ENCODE measurements at regions not wholly inside any gene's neighbourhood (a gene's known extent, or its start where the extent isn't known, plus 50 kb on each side); places are given as distances from the start of the nearest gene placed in this dataset.

- no peak for DNase-seq (ENCODE audit: low read depth)
- in situ Hi-C loops (cut with HindIII; ENCODE audit: low pct_unique_long_range_greater_than_20kb, low sequenced_read_pairs), result no loop called here
Measured at GRCh38 chrX:42943051-42943974, 165.3 kb upstream of the PPP1R2C start.

GRCh38 chrX:42944381-42944998, 166.5 kb upstream of the PPP1R2C start:
- no peak for DNase-seq (ENCODE audit: low read depth)
- in situ Hi-C loops (cut with HindIII; ENCODE audit: low pct_unique_long_range_greater_than_20kb, low sequenced_read_pairs), result no loop called here

GRCh38 chrX:42946544-42947194, 168.7 kb upstream of the PPP1R2C start:
- no peak for DNase-seq (ENCODE audit: low read depth)
- in situ Hi-C loops (cut with HindIII; ENCODE audit: low pct_unique_long_range_greater_than_20kb, low sequenced_read_pairs), result no loop called here

- no peak for DNase-seq (ENCODE audit: low read depth)
- in situ Hi-C loops (cut with HindIII; ENCODE audit: low pct_unique_long_range_greater_than_20kb, low sequenced_read_pairs), result no loop called here
Measured at GRCh38 chrX:42948723-42949657, 171.0 kb upstream of the PPP1R2C start.

GRCh38 chrX:42951747-42952146, 173.8 kb upstream of the PPP1R2C start:
- no peak for DNase-seq (ENCODE audit: low read depth)
- in situ Hi-C loops (cut with HindIII; ENCODE audit: low pct_unique_long_range_greater_than_20kb, low sequenced_read_pairs), result no loop called here

GRCh38 chrX:42952621-42953020, 174.7 kb upstream of the PPP1R2C start:
- no peak for DNase-seq (ENCODE audit: low read depth)
- in situ Hi-C loops (cut with HindIII; ENCODE audit: low pct_unique_long_range_greater_than_20kb, low sequenced_read_pairs), result no loop called here

- in situ Hi-C loops (cut with HindIII; ENCODE audit: low pct_unique_long_range_greater_than_20kb, low sequenced_read_pairs), result no loop called here
- DNase-seq (ENCODE audit: low read depth), result no peak
Measured at GRCh38 chrX:42954880-42955279, 176.9 kb upstream of the PPP1R2C start.

- in situ Hi-C loops (cut with HindIII; ENCODE audit: low pct_unique_long_range_greater_than_20kb, low sequenced_read_pairs), result no loop called here
- no peak for DNase-seq (ENCODE audit: low read depth)
Measured at GRCh38 chrX:42955349-42955748, 177.4 kb upstream of the PPP1R2C start.

- in situ Hi-C loops (cut with HindIII; ENCODE audit: low pct_unique_long_range_greater_than_20kb, low sequenced_read_pairs), result no loop called here
- DNase-seq (ENCODE audit: low read depth), result no peak
Measured at GRCh38 chrX:42967681-42968300, 189.8 kb upstream of the PPP1R2C start.

- DNase-seq (ENCODE audit: low read depth), result no peak
- in situ Hi-C loops (cut with HindIII; ENCODE audit: low pct_unique_long_range_greater_than_20kb, low sequenced_read_pairs), result no loop called here
Measured at GRCh38 chrX:42973321-42973720, 195.4 kb upstream of the PPP1R2C start.

- DNase-seq (ENCODE audit: low read depth), result no peak
- in situ Hi-C loops (cut with HindIII; ENCODE audit: low pct_unique_long_range_greater_than_20kb, low sequenced_read_pairs), result no loop called here
Measured at GRCh38 chrX:42975906-42976305, 197.9 kb upstream of the PPP1R2C start.

- in situ Hi-C loops (cut with HindIII; ENCODE audit: low pct_unique_long_range_greater_than_20kb, low sequenced_read_pairs), result no loop called here
- no peak for DNase-seq (ENCODE audit: low read depth)
Measured at GRCh38 chrX:42976746-42977366, 198.9 kb upstream of the PPP1R2C start.

- DNase-seq (ENCODE audit: low read depth), result peak; percentile 15
- in situ Hi-C loops (cut with HindIII; ENCODE audit: low pct_unique_long_range_greater_than_20kb, low sequenced_read_pairs), result no loop called here
Measured at GRCh38 chrX:42978655-42979379, 200.9 kb upstream of the PPP1R2C start.

- in situ Hi-C loops (cut with HindIII; ENCODE audit: low pct_unique_long_range_greater_than_20kb, low sequenced_read_pairs), result no loop called here
- DNase-seq (ENCODE audit: low read depth), result no peak
Measured at GRCh38 chrX:42988700-42989099, 210.7 kb upstream of the PPP1R2C start.

- in situ Hi-C loops (cut with HindIII; ENCODE audit: low pct_unique_long_range_greater_than_20kb, low sequenced_read_pairs), result no loop called here
- peak; percentile 35 for DNase-seq (ENCODE audit: low read depth)
Measured at GRCh38 chrX:42992199-42992943, 214.4 kb upstream of the PPP1R2C start.

- DNase-seq (ENCODE audit: low read depth), result no peak
- in situ Hi-C loops (cut with HindIII; ENCODE audit: low pct_unique_long_range_greater_than_20kb, low sequenced_read_pairs), result no loop called here
Measured at GRCh38 chrX:42996861-42997260, 218.9 kb upstream of the PPP1R2C start.
